Vagina (tissue), 2 donors: ENCODE measurements at regions not wholly inside any gene's neighbourhood (a gene's known extent, or its start where the extent isn't known, plus 50 kb on each side); places are given as distances from the start of the nearest gene placed in this dataset.

Experiments used
- CTCF ChIP-seq, 3 experiments: fragments of 450-650 bp in 2 of 3; fragments of 200-600 bp in 1 of 3; sonication (generic) in 1 of 3; IDR thresholded peaks; one replicate each; pipeline ENCODE4 v1.5.1; 2017 to 2019; ENCODE audit warnings: antibody characterized with exemption in 3 of 3, mild to moderate bottlenecking in 2 of 3, moderate library complexity in 2 of 3
- POLR2A ChIP-seq, 2 donors: fragments of 450-650 bp; IDR thresholded peaks; one replicate each; pipeline ENCODE4 v1.6.1; 2017; ENCODE audit warnings: antibody characterized with exemption in 2 of 2, mild to moderate bottlenecking in 2 of 2, moderate library complexity in 2 of 2
- POLR2AphosphoS5 ChIP-seq, 2 donors: sonication (generic); formaldehyde crosslinking; IDR thresholded peaks; one replicate each; pipeline ENCODE4 v1.9.0; 2017; ENCODE audit warnings: antibody characterized with exemption in 2 of 2, mild to moderate bottlenecking in 2 of 2, low read depth in 1 of 2; ENCODE audit not compliant: insufficient read depth in 1 of 2

GRCh38 chr2:60268661-60269060 is 284.8 kb downstream of the BCL11A start:
- TF ChIP-seq POLR2A (IDR thresholded peaks at IDR 0.05) (no peak), CTCF (IDR thresholded peaks at IDR 0.05) (no peak), POLR2AphosphoS5 (IDR thresholded peaks at IDR 0.05; ENCODE audit: insufficient read depth in 1 of 2, low read depth in 1 of 2) (no peak)
